Esophagus squamous epithelium (tissue), 4 donors: ENCODE measurements at regions not wholly inside any gene's neighbourhood (a gene's known extent, or its start where the extent isn't known, plus 50 kb on each side); places are given as distances from the start of the nearest gene placed in this dataset.

Experiments
- CTCF ChIP-seq, 6 experiments: fragments of 450-650 bp in 4 of 6; fragments of 200-600 bp in 2 of 6; sonication (generic) in 2 of 6; IDR thresholded peaks; one replicate each; pipeline ENCODE4 v1.5.1; 2016 to 2019; ENCODE audit warnings: antibody characterized with exemption in 6 of 6, mild to moderate bottlenecking in 4 of 6, moderate library complexity in 4 of 6
- POLR2A ChIP-seq, 4 donors: fragments of 450-650 bp; IDR thresholded peaks; one replicate each; pipeline ENCODE4 v1.6.1; 2017; ENCODE audit warnings: antibody characterized with exemption in 4 of 4, mild to moderate bottlenecking in 4 of 4, moderate library complexity in 3 of 4

GRCh38 chr9:13920557-13920956 lies 393.4 kb downstream of the NFIB start:
- TF ChIP-seq CTCF (IDR thresholded peaks at IDR 0.05) (no peak), POLR2A (IDR thresholded peaks at IDR 0.05) (no peak)
